Natural killer cell (primary cell): ENCODE measurements at regions not wholly inside any gene's neighbourhood (a gene's known extent, or its start where the extent isn't known, plus 50 kb on each side); places are given as distances from the start of the nearest gene placed in this dataset.

Experiments used
- ATAC-seq, 3 donors: fragments of 150-1000 bp in 2 of 3; fragments of 200-7000 bp in 1 of 3; cut with Tn5 transposase; 1 replicate in 1 of 3; 2 replicates in 2 of 3; pipeline ENCODE4 v1.10.0; 2021; ENCODE audit warnings: mild to moderate bottlenecking in 2 of 3, moderate library complexity in 2 of 3
- DNase-seq, 2 donors: peaks; one replicate each; pipeline versions ENCODE4 v3.0.0 to v3.0.0-alpha.2; 2013 to 2021; ENCODE audit warnings: mixed read lengths in 1 of 2
- H3K27ac ChIP-seq: one replicate; pipeline ENCODE4 v1.5.1; 2013; ENCODE audit warnings: mild to moderate bottlenecking, low read length
- H3K27me3 ChIP-seq: one replicate; pipeline ENCODE4 v1.6.1; 2013; ENCODE audit warnings: low read length; ENCODE audit not compliant: control insufficient read depth, insufficient read depth
- H3K36me3 ChIP-seq: one replicate; pipeline ENCODE4 v1.6.1; 2013; ENCODE audit warnings: low read length; ENCODE audit not compliant: control insufficient read depth, insufficient read depth
- H3K4me1 ChIP-seq: one replicate; pipeline ENCODE4 v1.6.1; 2013; ENCODE audit warnings: low read length; ENCODE audit not compliant: control insufficient read depth, insufficient read depth
- H3K4me3 ChIP-seq: one replicate; pipeline ENCODE4 v1.5.1; 2013; ENCODE audit warnings: low read length
- H3K9me3 ChIP-seq: one replicate; pipeline ENCODE4 v1.6.1; 2013; ENCODE audit warnings: low read length; ENCODE audit not compliant: control insufficient read depth, insufficient read depth
- H3K27ac Mint-ChIP-seq, 2 donors: one replicate each; pipeline ENCODE4 v1.8.0; 2022; ENCODE audit warnings: mild to moderate bottlenecking in 2 of 2, mixed read lengths in 2 of 2, moderate library complexity in 1 of 2
- H3K27me3 Mint-ChIP-seq, 2 donors: one replicate each; pipeline ENCODE4 v1.8.0; 2022; ENCODE audit warnings: low read depth in 2 of 2, mixed read lengths in 2 of 2
- H3K36me3 Mint-ChIP-seq: one replicate; pipeline ENCODE4 v1.8.0; 2022; ENCODE audit warnings: mixed read lengths
- H3K4me1 Mint-ChIP-seq, 2 donors: one replicate each; pipeline ENCODE4 v1.8.0; 2022; ENCODE audit warnings: mixed read lengths in 2 of 2
- H3K4me3 Mint-ChIP-seq: one replicate; pipeline ENCODE4 v1.8.0; 2022; ENCODE audit warnings: mild to moderate bottlenecking, moderate library complexity, mixed read lengths
- H3K9me3 Mint-ChIP-seq, 2 donors: one replicate each; pipeline ENCODE4 v1.8.0; 2022; ENCODE audit warnings: mixed read lengths in 2 of 2
- WGBS: methylation state at CpG from one replicate; pipeline ENCODE4 v1.1.7; 2013; ENCODE audit warnings: missing lambda C conversion rate; ENCODE audit not compliant: insufficient coverage; 5-methylcytosine and 5-hydroxymethylcytosine counted together
- intact Hi-C: fragments of 100-400 bp; cut with micrococcal nuclease; formaldehyde crosslinking; loops from one replicate; pipeline ENCODE4 v1.14.2; 2022
- TF ChIP-seq, protein P1 (sequence below): fragments of 200-600 bp; IDR thresholded peaks from one replicate; pipeline ENCODE4 v1.8.0; 2022; ENCODE audit warnings: antibody characterized with exemption

GRCh38 chr7:157475095-157475494 is 138.3 kb downstream of the DNAJB6 start:
- H3K4me1 Mint-ChIP-seq, result peaks cover 5 to 6% of the 10 kb centered on the region in 2 donors

DNA sequence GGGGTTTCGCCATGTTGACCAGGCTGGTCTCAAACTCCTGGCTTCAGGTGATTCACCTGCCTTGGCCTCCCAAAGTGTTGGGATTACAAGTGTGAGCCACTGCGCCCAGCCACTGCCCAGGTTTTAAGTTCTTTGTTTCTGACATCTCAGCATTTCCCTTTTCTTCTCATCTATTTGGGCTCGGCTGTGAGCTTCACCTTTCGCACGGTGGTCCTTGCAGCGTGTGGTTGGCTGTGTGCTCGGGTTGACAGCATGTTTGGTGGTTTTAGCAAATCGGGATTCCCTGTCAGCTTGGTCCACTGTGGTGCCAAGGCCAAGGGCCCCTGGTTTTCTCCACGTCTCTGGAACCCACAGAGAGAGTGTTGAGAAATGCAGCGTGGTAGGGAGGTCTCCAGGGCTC is 138.8 kb downstream of the DNAJB6 start:
- peaks cover 5 to 6% of the 10 kb centered on the region in 2 donors for H3K4me1 Mint-ChIP-seq

More at GRCh38 chr7:157475095-157475494, 138.3 kb downstream of the DNAJB6 start:
- TF ChIP-seq, protein P1, sequence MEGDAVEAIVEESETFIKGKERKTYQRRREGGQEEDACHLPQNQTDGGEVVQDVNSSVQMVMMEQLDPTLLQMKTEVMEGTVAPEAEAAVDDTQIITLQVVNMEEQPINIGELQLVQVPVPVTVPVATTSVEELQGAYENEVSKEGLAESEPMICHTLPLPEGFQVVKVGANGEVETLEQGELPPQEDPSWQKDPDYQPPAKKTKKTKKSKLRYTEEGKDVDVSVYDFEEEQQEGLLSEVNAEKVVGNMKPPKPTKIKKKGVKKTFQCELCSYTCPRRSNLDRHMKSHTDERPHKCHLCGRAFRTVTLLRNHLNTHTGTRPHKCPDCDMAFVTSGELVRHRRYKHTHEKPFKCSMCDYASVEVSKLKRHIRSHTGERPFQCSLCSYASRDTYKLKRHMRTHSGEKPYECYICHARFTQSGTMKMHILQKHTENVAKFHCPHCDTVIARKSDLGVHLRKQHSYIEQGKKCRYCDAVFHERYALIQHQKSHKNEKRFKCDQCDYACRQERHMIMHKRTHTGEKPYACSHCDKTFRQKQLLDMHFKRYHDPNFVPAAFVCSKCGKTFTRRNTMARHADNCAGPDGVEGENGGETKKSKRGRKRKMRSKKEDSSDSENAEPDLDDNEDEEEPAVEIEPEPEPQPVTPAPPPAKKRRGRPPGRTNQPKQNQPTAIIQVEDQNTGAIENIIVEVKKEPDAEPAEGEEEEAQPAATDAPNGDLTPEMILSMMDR, result no peak
- no peaks in the 10 kb centered on the region for H3K36me3 ChIP-seq
- 79% methylated on average over 5 of the region's 6 CpGs for WGBS
- peaks cover 5% of the 10 kb centered on the region for H3K9me3 ChIP-seq
- intact Hi-C loops, result no loop called here
- DNase-seq, result no peak
- H3K4me3 ChIP-seq, result no peak overlapping the region
- H3K27ac ChIP-seq, result no peak overlapping the region
- Mint-ChIP-seq H3K27ac (no peak overlapping the region), H3K36me3 (peaks cover 7% of the 10 kb centered on the region), H3K27me3 (peaks cover 0 to 7% of the 10 kb centered on the region in 2 donors), H3K4me3 (no peak overlapping the region), H3K9me3 (peaks cover 0 to 7% of the 10 kb centered on the region in 2 donors)
- ATAC-seq, result no peak
- H3K4me1 ChIP-seq, result peaks cover 16% of the 10 kb centered on the region
- H3K27me3 ChIP-seq, result no peaks in the 10 kb centered on the region

GRCh38 chr7:157476201-157476600 is 139.4 kb downstream of the DNAJB6 start:
- Mint-ChIP-seq H3K9me3 (peaks cover 0 to 7% of the 10 kb centered on the region in 2 donors), H3K36me3 (peaks cover 7% of the 10 kb centered on the region), H3K4me1 (peaks cover 5 to 6% of the 10 kb centered on the region in 2 donors), H3K27ac (no peak overlapping the region), H3K4me3 (no peak overlapping the region), H3K27me3 (peaks cover 0 to 7% of the 10 kb centered on the region in 2 donors)
- H3K27ac ChIP-seq, result no peak overlapping the region
- peaks cover 9% of the 10 kb centered on the region for H3K4me1 ChIP-seq
- WGBS, result 81% methylated on average over 5 of the region's 8 CpGs
- DNase-seq (no peak), ATAC-seq (no peak)
- intact Hi-C loops, result no loop called here
- no peaks in the 10 kb centered on the region for H3K27me3 ChIP-seq
- TF ChIP-seq, protein P1, result no peak
- H3K36me3 ChIP-seq, result no peaks in the 10 kb centered on the region
- H3K9me3 ChIP-seq, result peaks cover 5% of the 10 kb centered on the region
- no peak overlapping the region for H3K4me3 ChIP-seq

More for the DNA sequence above, 138.8 kb downstream of the DNAJB6 start:
- Histone ChIP-seq H3K4me1 (peaks cover 15% of the 10 kb centered on the region), H3K36me3 (no peaks in the 10 kb centered on the region), H3K9me3 (peaks cover 5% of the 10 kb centered on the region), H3K27me3 (no peaks in the 10 kb centered on the region), H3K27ac (no peak overlapping the region), H3K4me3 (no peak overlapping the region)
- H3K36me3 Mint-ChIP-seq, result peaks cover 7% of the 10 kb centered on the region
- intact Hi-C loops, result no loop called here
- WGBS, result 87% methylated on average over 10 of the region's 10 CpGs
- no peak overlapping the region for H3K27ac Mint-ChIP-seq
- DNase-seq, result no peak
- TF ChIP-seq, protein P1, result no peak
- peaks cover 0 to 7% of the 10 kb centered on the region in 2 donors for H3K27me3 Mint-ChIP-seq
- H3K9me3 Mint-ChIP-seq, result peaks cover 0 to 7% of the 10 kb centered on the region in 2 donors
- no peak overlapping the region for H3K4me3 Mint-ChIP-seq
- no peak for ATAC-seq
